ENCODE measurements at regions not wholly inside any gene's neighbourhood (a gene's known extent, or its start where the extent isn't known, plus 50 kb on each side); places are given as distances from the start of the nearest gene placed in this dataset.

DNA sequence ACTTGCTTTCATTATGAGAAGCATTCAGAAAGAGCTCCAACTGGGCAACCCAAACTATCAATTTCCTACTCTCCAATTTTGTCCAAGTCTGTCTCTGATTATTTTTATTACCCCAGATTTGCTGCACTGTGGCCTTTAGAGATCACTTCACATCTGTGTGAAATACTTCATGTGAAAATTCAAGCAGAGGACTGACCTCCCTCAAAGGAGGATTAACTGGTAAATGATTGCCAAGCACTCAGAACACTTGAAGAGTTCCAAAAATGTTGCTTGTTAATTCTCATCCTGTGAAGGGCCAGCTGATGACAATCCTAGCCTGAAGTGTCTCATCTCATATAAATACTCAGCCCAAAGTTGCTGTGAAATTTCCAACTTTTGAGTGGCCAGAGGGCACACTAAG is 182.8 kb upstream of the DGKB start:
- Histone ChIP-seq H2AFZ (ENCODE audit: low read depth, low read length) (no peak overlapping the region), H3K79me2 (ENCODE audit: control insufficient read depth, insufficient read depth, low read length) (no peaks in the 10 kb centered on the region), H3K9ac (replicated peaks; ENCODE audit: extremely low read depth, insufficient read depth, low read length) (no peak overlapping the region), H3K9me3 (replicated peaks; ENCODE audit: control insufficient read depth, insufficient read depth, low read length) (no peaks in the 10 kb centered on the region), H3K9me1 (replicated peaks; ENCODE audit: control insufficient read depth, extremely low read depth, insufficient read depth, low read length) (no peaks in the 10 kb centered on the region), H3K4me2 (ENCODE audit: insufficient read depth, low read length) (no peak overlapping the region), H3K27me3 (ENCODE audit: control insufficient read depth in 2 of 2, insufficient read depth in 2 of 2, low read length in 2 of 2) (no peaks in the 10 kb centered on the region), H3K4me1 (ENCODE audit: control insufficient read depth, extremely low read depth, insufficient read depth, low read length) (peaks cover 7% of the 10 kb centered on the region), H3K36me3 (ENCODE audit: control insufficient read depth in 2 of 2, extremely low read depth in 1 of 2, insufficient read depth in 2 of 2, low read length in 2 of 2) (no peaks in the 10 kb centered on the region), H3K4me3 (replicated peaks in 1 of 3; ENCODE audit: insufficient read depth in 1 of 3, low read depth in 1 of 3, low read length in 3 of 3) (no peak overlapping the region), H4K20me1 (replicated peaks; ENCODE audit: control insufficient read depth, extremely low read depth, insufficient read depth, low read length) (no peaks in the 10 kb centered on the region), H3K27ac (ENCODE audit: insufficient read depth, low read depth, low read length) (no peak overlapping the region)
- intact Hi-C loops (cut with micrococcal nuclease), result loop anchor here (5.0 kb wide), 1 partner anchor 37 kb away; no protein-coding TSS in a partner anchor
- no TSS peak for BruUV-seq (replicated peaks)
- POLR2A ChIA-PET, result no interaction called here
- DNase-seq (ENCODE audit: low read depth, low spot score), result no peak
- no peak for TF ChIP-seq POLR2AphosphoS5 (IDR thresholded peaks at IDR 0.05; ENCODE audit: insufficient read depth, low read depth, low read length)
- TF ChIP-seq JUN (IDR thresholded peaks at IDR 0.05; ENCODE audit: borderline replicate concordance, insufficient read depth, insufficient read length, low read depth), result no peak
- TF ChIP-seq CTCF (IDR thresholded peaks at IDR 0.05; ENCODE audit: extremely low read depth in 1 of 2, insufficient read depth in 1 of 2, low read depth in 1 of 2, low read length in 2 of 2), result no peak
- TF ChIP-seq EZH2 (IDR thresholded peaks at IDR 0.05; ENCODE audit: borderline replicate concordance, low read depth, low read length, severe bottlenecking), result no peak
- TF ChIP-seq GATA2 (IDR thresholded peaks at IDR 0.05; ENCODE audit: insufficient read depth, insufficient read length, low read depth, low read length), result no peak
- no peak for TF ChIP-seq FOS (IDR thresholded peaks at IDR 0.05; ENCODE audit: borderline replicate concordance, insufficient read depth, low read length)
- TF ChIP-seq MYC (IDR thresholded peaks at IDR 0.05; ENCODE audit: low read depth, low read length), result no peak
- no peak for TF ChIP-seq POLR2A (IDR thresholded peaks at IDR 0.05; ENCODE audit: low read depth, low read length)
- TF ChIP-seq, protein P1, sequence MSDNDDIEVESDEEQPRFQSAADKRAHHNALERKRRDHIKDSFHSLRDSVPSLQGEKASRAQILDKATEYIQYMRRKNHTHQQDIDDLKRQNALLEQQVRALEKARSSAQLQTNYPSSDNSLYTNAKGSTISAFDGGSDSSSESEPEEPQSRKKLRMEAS (IDR thresholded peaks at IDR 0.05; ENCODE audit: insufficient read depth, insufficient read length), result no peak
- dilution Hi-C loops (cut with MboI; ENCODE audit: extremely low pct_ligation_motif_present, low sequenced_read_pairs), result no loop called here
- CTCF ChIA-PET, result interaction anchor here (0.7 kb wide), 1 partner anchor 10 kb away, joined by 4 read pairs; no protein-coding TSS in a partner anchor
- FAIRE-seq, result no peak
